Vagina (tissue), 2 donors: ENCODE measurements at regions not wholly inside any gene's neighbourhood (a gene's known extent, or its start where the extent isn't known, plus 50 kb on each side); places are given as distances from the start of the nearest gene placed in this dataset.
"Not testable (repeated sequence)": the region's sequence is repeated elsewhere in the genome, so short reads cannot be mapped to it uniquely, and the experiment has no call there.

Experiments used
- CTCF ChIP-seq, 3 experiments: fragments of 450-650 bp in 2 of 3; fragments of 200-600 bp in 1 of 3; sonication (generic) in 1 of 3; IDR thresholded peaks; one replicate each; pipeline ENCODE4 v1.5.1; 2017 to 2019; ENCODE audit warnings: antibody characterized with exemption in 3 of 3, mild to moderate bottlenecking in 2 of 3, moderate library complexity in 2 of 3
- POLR2A ChIP-seq, 2 donors: fragments of 450-650 bp; IDR thresholded peaks; one replicate each; pipeline ENCODE4 v1.6.1; 2017; ENCODE audit warnings: antibody characterized with exemption in 2 of 2, mild to moderate bottlenecking in 2 of 2, moderate library complexity in 2 of 2
- POLR2AphosphoS5 ChIP-seq, 2 donors: sonication (generic); formaldehyde crosslinking; IDR thresholded peaks; one replicate each; pipeline ENCODE4 v1.9.0; 2017; ENCODE audit warnings: antibody characterized with exemption in 2 of 2, mild to moderate bottlenecking in 2 of 2, low read depth in 1 of 2; ENCODE audit not compliant: insufficient read depth in 1 of 2

DNA sequence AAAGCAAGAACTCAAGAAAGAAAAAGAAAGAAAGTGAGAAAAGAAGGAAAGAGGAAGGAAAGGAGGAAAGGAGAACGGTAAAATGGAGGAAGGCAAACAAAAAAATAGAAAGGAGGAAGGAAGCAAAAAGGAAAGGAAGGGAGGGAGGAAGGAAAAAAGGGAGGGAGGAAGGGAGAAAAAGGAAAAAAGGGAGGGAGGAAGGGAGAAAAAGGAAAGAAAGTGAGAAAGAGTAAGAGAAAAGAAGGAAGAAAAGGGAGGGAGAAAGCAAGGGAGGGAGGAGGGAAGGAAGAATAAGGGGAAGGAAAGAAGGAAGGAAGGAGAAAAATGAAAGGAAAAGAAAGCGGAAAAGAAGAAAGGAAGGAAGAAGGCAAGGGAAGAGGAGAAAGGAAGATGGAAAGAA, 2795.9 kb upstream of the TEKT4 start:
- TF ChIP-seq POLR2AphosphoS5 (IDR thresholded peaks at IDR 0.05; ENCODE audit: insufficient read depth in 1 of 2, low read depth in 1 of 2); POLR2A (IDR thresholded peaks at IDR 0.05); CTCF (IDR thresholded peaks at IDR 0.05): not testable (repeated sequence)
